Type B pancreatic cell (in vitro differentiated cells): ENCODE measurements at regions not wholly inside any gene's neighbourhood (a gene's known extent, or its start where the extent isn't known, plus 50 kb on each side); places are given as distances from the start of the nearest gene placed in this dataset.

Experiments used
- DNase-seq: peaks from one replicate; pipeline ENCODE4 v3.0.0; 2021; ENCODE audit warnings: mixed read lengths; ENCODE audit not compliant: unreplicated experiment; ENCODE audit errors: extremely low spot score
- H3K27ac Mint-ChIP-seq: 2 replicates; pipeline ENCODE4 v1.8.0; 2021; ENCODE audit warnings: mild to moderate bottlenecking, mixed read lengths
- H3K27me3 Mint-ChIP-seq: 2 replicates; pipeline ENCODE4 v1.8.0; 2021; ENCODE audit warnings: mixed read lengths
- H3K36me3 Mint-ChIP-seq: 2 replicates; pipeline ENCODE4 v1.8.0; 2021; ENCODE audit warnings: mixed read lengths
- H3K4me1 Mint-ChIP-seq: one replicate; pipeline ENCODE4 v1.8.0; 2021; ENCODE audit warnings: mixed read lengths; ENCODE audit not compliant: unreplicated experiment
- H3K4me3 Mint-ChIP-seq: 2 replicates; pipeline ENCODE4 v1.8.0; 2021; ENCODE audit warnings: mild to moderate bottlenecking, mixed read lengths
- H3K9me3 Mint-ChIP-seq: 2 replicates; pipeline ENCODE4 v1.8.0; 2021; ENCODE audit warnings: mixed read lengths
- TF ChIP-seq, protein P1 (sequence below): fragments of 200-600 bp; sonication (generic); conservative IDR thresholded peaks from 2 replicates; pipeline ENCODE4 v1.5.0; 2021; ENCODE audit warnings: antibody characterized with exemption, mild to moderate bottlenecking

DNA sequence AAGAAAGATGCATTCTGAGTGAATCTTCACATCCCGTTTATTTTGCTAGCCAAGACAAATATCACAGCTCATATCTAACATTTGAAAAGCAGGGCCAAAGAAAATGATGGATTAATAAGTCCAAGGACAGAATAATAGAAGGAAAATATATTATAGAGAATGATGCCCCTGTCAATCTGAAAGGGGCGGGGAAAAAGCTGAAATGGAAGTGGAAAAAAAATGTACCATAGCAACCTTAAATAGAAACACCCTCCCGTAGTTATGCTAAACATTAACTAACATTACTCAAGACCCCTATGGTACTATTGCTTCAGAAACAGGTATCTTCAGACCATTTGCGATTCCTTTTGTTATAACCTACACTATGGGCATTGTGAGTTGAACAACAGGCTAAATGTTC lies 67.7 kb upstream of the SMARCA2 start:
- peaks cover 6% of the 10 kb centered on the region for H3K4me1 Mint-ChIP-seq
- no peak overlapping the region for H3K4me3 Mint-ChIP-seq
- DNase-seq, result no peak
- H3K9me3 Mint-ChIP-seq, result peaks cover 5% of the 10 kb centered on the region
- H3K27ac Mint-ChIP-seq, result no peak overlapping the region
- H3K36me3 Mint-ChIP-seq, result no peaks in the 10 kb centered on the region
- no peaks in the 10 kb centered on the region for H3K27me3 Mint-ChIP-seq
- TF ChIP-seq, protein P1, sequence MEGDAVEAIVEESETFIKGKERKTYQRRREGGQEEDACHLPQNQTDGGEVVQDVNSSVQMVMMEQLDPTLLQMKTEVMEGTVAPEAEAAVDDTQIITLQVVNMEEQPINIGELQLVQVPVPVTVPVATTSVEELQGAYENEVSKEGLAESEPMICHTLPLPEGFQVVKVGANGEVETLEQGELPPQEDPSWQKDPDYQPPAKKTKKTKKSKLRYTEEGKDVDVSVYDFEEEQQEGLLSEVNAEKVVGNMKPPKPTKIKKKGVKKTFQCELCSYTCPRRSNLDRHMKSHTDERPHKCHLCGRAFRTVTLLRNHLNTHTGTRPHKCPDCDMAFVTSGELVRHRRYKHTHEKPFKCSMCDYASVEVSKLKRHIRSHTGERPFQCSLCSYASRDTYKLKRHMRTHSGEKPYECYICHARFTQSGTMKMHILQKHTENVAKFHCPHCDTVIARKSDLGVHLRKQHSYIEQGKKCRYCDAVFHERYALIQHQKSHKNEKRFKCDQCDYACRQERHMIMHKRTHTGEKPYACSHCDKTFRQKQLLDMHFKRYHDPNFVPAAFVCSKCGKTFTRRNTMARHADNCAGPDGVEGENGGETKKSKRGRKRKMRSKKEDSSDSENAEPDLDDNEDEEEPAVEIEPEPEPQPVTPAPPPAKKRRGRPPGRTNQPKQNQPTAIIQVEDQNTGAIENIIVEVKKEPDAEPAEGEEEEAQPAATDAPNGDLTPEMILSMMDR, result no peak

DNA sequence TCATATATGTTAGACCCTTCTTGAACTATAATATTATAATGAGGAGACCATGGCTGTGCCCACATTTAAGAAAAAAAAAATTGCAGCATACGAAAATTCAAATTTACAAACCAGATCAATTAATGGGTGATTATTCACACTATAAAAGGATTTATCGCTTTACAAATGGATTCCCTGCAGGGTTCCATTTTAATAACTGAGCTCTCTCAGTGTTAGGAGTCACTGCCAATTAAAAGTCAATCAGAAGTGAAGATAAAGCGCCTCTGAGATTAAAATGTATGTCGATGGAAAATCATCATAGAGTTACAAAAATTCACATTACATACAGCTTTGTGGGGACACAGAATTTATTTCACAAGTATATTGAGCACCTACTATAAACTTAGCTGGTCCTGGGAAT lies 66.6 kb upstream of the SMARCA2 start:
- Mint-ChIP-seq H3K9me3 (peaks cover 5% of the 10 kb centered on the region), H3K4me3 (no peak overlapping the region), H3K27me3 (peaks cover 2% of the 10 kb centered on the region), H3K36me3 (no peaks in the 10 kb centered on the region), H3K4me1 (peaks cover 6% of the 10 kb centered on the region), H3K27ac (no peak overlapping the region)
- TF ChIP-seq, protein P1, result no peak
- no peak for DNase-seq

DNA sequence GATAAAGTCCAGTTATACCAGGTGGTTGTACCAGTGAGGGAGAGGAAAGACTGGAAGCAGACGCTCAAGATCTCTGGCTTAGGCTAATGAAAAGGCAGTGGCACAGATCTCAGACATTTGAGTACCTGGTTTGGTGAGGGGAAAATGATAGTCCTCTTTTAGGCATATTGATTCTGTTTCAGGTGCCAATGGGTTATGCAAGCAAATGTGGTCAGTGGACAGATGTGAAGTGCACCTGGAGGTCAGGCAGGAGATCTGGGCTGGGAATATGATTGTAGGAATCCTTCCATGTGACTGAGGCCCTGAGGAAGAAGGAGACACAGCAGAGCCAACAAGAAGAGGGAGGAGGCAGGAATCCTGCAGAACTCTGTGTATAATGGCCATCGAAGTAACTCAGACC lies 63.7 kb upstream of the SMARCA2 start:
- no peak for DNase-seq
- peaks cover 4% of the 10 kb centered on the region for H3K9me3 Mint-ChIP-seq
- no peak overlapping the region for H3K4me3 Mint-ChIP-seq
- TF ChIP-seq, protein P1, result no peak
- H3K27me3 Mint-ChIP-seq, result peaks cover 3% of the 10 kb centered on the region
- H3K27ac Mint-ChIP-seq, result no peak overlapping the region
- H3K36me3 Mint-ChIP-seq, result no peaks in the 10 kb centered on the region
- H3K4me1 Mint-ChIP-seq, result peaks cover 6% of the 10 kb centered on the region

DNA sequence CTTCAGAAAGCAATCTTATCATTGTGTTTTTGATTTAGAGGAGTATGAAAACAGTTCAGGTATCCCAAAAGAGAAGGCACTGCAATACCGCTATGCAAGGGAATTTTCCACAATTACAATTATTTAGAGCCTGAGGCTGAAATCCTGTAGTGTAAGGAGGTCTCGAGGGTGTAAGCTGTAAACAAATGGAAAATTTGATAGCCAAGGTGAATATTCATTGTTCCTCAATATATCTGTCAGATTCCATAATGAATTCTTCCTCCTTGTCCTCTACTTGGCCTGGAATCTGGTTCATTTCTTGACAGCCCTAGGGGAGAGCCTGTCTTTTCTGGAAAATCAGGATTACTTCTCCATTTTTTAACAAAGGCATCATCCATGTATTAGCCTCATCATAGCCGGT lies 63.1 kb upstream of the SMARCA2 start:
- Mint-ChIP-seq H3K36me3 (no peaks in the 10 kb centered on the region), H3K27me3 (peaks cover 3% of the 10 kb centered on the region), H3K4me1 (peaks cover 5% of the 10 kb centered on the region), H3K4me3 (no peak overlapping the region), H3K9me3 (peaks cover 4% of the 10 kb centered on the region), H3K27ac (no peak overlapping the region)
- TF ChIP-seq, protein P1, result no peak
- DNase-seq, result no peak

DNA sequence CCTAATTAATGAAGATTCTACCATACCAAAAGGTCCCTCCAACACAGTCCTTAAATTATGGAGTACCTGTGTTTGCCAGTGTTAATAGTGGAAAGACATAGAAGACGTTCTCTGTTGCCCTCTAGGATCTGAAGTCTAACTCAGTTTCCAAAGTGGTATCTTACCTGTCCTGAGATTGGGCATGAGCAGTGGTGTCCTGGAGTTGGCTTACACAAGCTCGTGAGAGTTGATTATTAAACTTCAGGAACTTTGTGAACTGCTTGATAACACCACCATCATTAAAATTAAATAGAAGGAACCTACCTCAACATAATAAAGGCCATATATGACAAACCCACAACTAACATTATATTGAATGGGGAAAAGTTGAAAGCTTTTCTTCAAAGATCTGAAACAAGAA lies 60.9 kb upstream of the SMARCA2 start:
- Mint-ChIP-seq H3K36me3 (no peaks in the 10 kb centered on the region), H3K9me3 (peaks cover 4% of the 10 kb centered on the region), H3K27me3 (peaks cover 3% of the 10 kb centered on the region), H3K4me3 (no peak overlapping the region), H3K27ac (no peak overlapping the region), H3K4me1 (no peaks in the 10 kb centered on the region)
- TF ChIP-seq, protein P1, result no peak
- no peak for DNase-seq

DNA sequence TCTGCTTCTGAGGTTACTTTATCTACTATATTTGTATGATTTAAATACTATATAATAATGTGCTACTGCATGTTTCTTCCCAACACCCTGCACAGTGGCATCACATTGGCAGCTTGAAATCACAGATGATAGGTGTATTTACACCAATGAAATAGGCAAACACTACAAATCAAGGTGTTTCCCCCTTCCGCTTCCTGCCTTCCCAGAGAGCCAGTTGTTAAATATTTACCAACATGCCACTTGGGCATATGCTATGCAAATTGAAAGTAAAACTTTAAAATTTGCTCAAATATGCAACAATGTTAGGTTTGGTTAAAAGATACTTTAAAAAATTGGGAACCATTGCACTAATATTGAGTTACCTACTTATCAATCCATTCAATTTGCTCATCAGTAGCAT lies 58.2 kb upstream of the SMARCA2 start:
- peaks cover 3% of the 10 kb centered on the region for H3K27me3 Mint-ChIP-seq
- DNase-seq, result no peak

More for the DNA sequence above, 58.2 kb upstream of the SMARCA2 start:
- Mint-ChIP-seq H3K4me3 (no peak overlapping the region), H3K9me3 (peaks cover 4% of the 10 kb centered on the region), H3K27ac (no peak overlapping the region), H3K4me1 (no peaks in the 10 kb centered on the region), H3K36me3 (no peaks in the 10 kb centered on the region)
- TF ChIP-seq, protein P1, result no peak
